H1 (cell line): ENCODE measurements at regions not wholly inside any gene's neighbourhood (a gene's known extent, or its start where the extent isn't known, plus 50 kb on each side); places are given as distances from the start of the nearest gene placed in this dataset.

Source experiments
- CTCF ChIA-PET: fragments of 300-600 bp; sonication (Branson Sonifier 250); formaldehyde crosslinking; loops from one replicate; lab custom pipeline; 2021; ENCODE audit not compliant: partially characterized antibody; lab: Charles Lee
- POLR2A ChIA-PET: fragments of 300-600 bp; sonication (Branson Sonifier 250); formaldehyde crosslinking; loops from one replicate; lab custom pipeline; 2021; ENCODE audit warnings: inconsistent platforms; ENCODE audit not compliant: partially characterized antibody; lab: Charles Lee
- DNase-seq, 2 experiments: peaks; one replicate each; pipeline versions ENCODE4 v3.0.0 to v3.0.0-alpha.2; 2010 to 2022; ENCODE audit warnings: low spot score in 2 of 2, low read depth in 1 of 2, mixed read lengths in 1 of 2
- FAIRE-seq: peaks from 2 replicates; lab custom pipeline; 2011; peaks lifted over from hg19 to GRCh38; lab: Jason Lieb, UNC
- H2AFZ ChIP-seq: 2 replicates; pipeline ENCODE4 v1.8.1; 2012; ENCODE audit warnings: low read length, inconsistent platforms
- H2AK5ac ChIP-seq: 2 replicates; pipeline ENCODE4 v1.6.1; 2013; ENCODE audit warnings: low read depth, low read length
- H2BK120ac ChIP-seq: replicated peaks from 2 replicates; pipeline ENCODE3; 2013; ENCODE audit warnings: low read depth, low read length, inconsistent platforms
- H2BK12ac ChIP-seq: 2 replicates; pipeline ENCODE4 v1.6.1; 2013; ENCODE audit warnings: low read depth, low read length
- H2BK15ac ChIP-seq: 2 replicates; pipeline ENCODE4 v1.6.1; 2013; ENCODE audit warnings: low read length
- H2BK20ac ChIP-seq: 2 replicates; pipeline ENCODE4 v1.6.1; 2013; ENCODE audit warnings: low read length
- H2BK5ac ChIP-seq: 2 replicates; pipeline ENCODE4 v1.6.1; 2013; ENCODE audit warnings: low read depth, low read length
- H3K14ac ChIP-seq: 2 replicates; pipeline ENCODE4 v1.6.1; 2013; ENCODE audit warnings: inconsistent platforms; ENCODE audit not compliant: insufficient read length
- H3K18ac ChIP-seq: 2 replicates; pipeline ENCODE4 v1.6.1; 2013; ENCODE audit warnings: low read length; ENCODE audit errors: extremely low read depth
- H3K23ac ChIP-seq: 2 replicates; pipeline ENCODE4 v1.6.1; 2013; ENCODE audit warnings: inconsistent platforms; ENCODE audit not compliant: insufficient read length
- H3K23me2 ChIP-seq: 2 replicates; pipeline ENCODE4 v1.6.1; 2013; ENCODE audit warnings: low read depth, low read length
- H3K27ac ChIP-seq: 2 replicates; pipeline ENCODE4 v1.6.1; 2011; ENCODE audit warnings: low read depth, low read length, inconsistent platforms
- H3K27me3 ChIP-seq, 4 experiments: replicated peaks in 1 of 4; 1 replicate in 1 of 4; 2 replicates in 3 of 4; pipeline versions ENCODE4 v1.6.1 to v1.8.1; 2011 to 2013; ENCODE audit warnings: low read length in 3 of 4, mild to moderate bottlenecking in 3 of 4, inconsistent platforms in 2 of 4, mixed read lengths in 2 of 4, moderate library complexity in 1 of 4; ENCODE audit not compliant: control insufficient read depth in 3 of 4, insufficient read depth in 3 of 4; ENCODE audit errors: extremely low read depth in 1 of 4
- H3K36me3 ChIP-seq, 4 experiments: 2 replicates each; pipeline versions ENCODE4 v1.6.1 to v1.8.1; 2011 to 2013; ENCODE audit warnings: mild to moderate bottlenecking in 4 of 4, low read length in 3 of 4, moderate library complexity in 2 of 4, control low read depth in 1 of 4, inconsistent platforms in 1 of 4; ENCODE audit not compliant: insufficient read depth in 4 of 4, control insufficient read depth in 2 of 4
- H3K4ac ChIP-seq: replicated peaks from 2 replicates; pipeline ENCODE3; 2013; ENCODE audit warnings: low read length, low read depth, mixed read lengths, inconsistent platforms; ENCODE audit not compliant: insufficient read length
- H3K4me1 ChIP-seq, 4 experiments: replicated peaks in 1 of 4; 1 replicate in 1 of 4; 2 replicates in 3 of 4; pipeline versions ENCODE4 v1.6.1 to v1.8.1; 2011 to 2013; ENCODE audit warnings: low read length in 3 of 4, inconsistent platforms in 2 of 4, mixed read lengths in 1 of 4; ENCODE audit not compliant: insufficient read depth in 4 of 4, control insufficient read depth in 3 of 4
- H3K4me2 ChIP-seq, 2 experiments: 2 replicates each; pipeline versions ENCODE4 v1.6.1 to v1.8.1; 2011 to 2013; ENCODE audit warnings: low read depth in 2 of 2, low read length in 2 of 2, control low read depth in 1 of 2, inconsistent platforms in 1 of 2, mild to moderate bottlenecking in 1 of 2; ENCODE audit not compliant: insufficient read depth in 1 of 2
- H3K4me3 ChIP-seq, 4 experiments: fragments of 200-600, 300-600 bp in 1 of 4; sonication (generic), shearing (Covaris generic), sonication (Bioruptor Twin) in 1 of 4; 2 replicates each; pipeline versions ENCODE4 v1.5.1 to v1.8.1; 2011 to 2016; ENCODE audit warnings: low read length in 4 of 4, low read depth in 3 of 4, control low read depth in 2 of 4, inconsistent platforms in 2 of 4, mild to moderate bottlenecking in 2 of 4, mixed read lengths in 1 of 4, moderate library complexity in 1 of 4; ENCODE audit not compliant: insufficient read depth in 2 of 4; ENCODE audit errors: extremely low read depth in 1 of 4
- H3K56ac ChIP-seq: replicated peaks from 2 replicates; pipeline ENCODE3; 2013; ENCODE audit warnings: low read depth, mild to moderate bottlenecking, mixed read lengths, low read length, inconsistent platforms; ENCODE audit not compliant: insufficient read length
- H3K79me1 ChIP-seq: 2 replicates; pipeline ENCODE4 v1.6.1; 2013; ENCODE audit warnings: low read depth, low read length, control low read depth
- H3K79me2 ChIP-seq, 2 experiments: 2 replicates each; pipeline versions ENCODE4 v1.6.1 to v1.8.1; 2012 to 2013; ENCODE audit warnings: low read length in 2 of 2, mild to moderate bottlenecking in 2 of 2, inconsistent platforms in 1 of 2; ENCODE audit not compliant: insufficient read depth in 2 of 2, control insufficient read depth in 1 of 2
- H3K9ac ChIP-seq, 4 experiments: replicated peaks in 1 of 4; 1 replicate in 1 of 4; 2 replicates in 3 of 4; pipeline versions ENCODE4 v1.6.1 to v1.8.1; 2011 to 2013; ENCODE audit warnings: low read depth in 3 of 4, low read length in 3 of 4, control low read depth in 2 of 4, mild to moderate bottlenecking in 2 of 4, moderate library complexity in 2 of 4, inconsistent platforms in 1 of 4; ENCODE audit errors: extremely low read depth in 1 of 4
- H3K9me3 ChIP-seq, 2 experiments: 2 replicates each; pipeline versions ENCODE4 v1.6.1 to v1.8.1; 2012 to 2013; ENCODE audit warnings: mild to moderate bottlenecking in 2 of 2, moderate library complexity in 2 of 2, control low read depth in 1 of 2, inconsistent platforms in 1 of 2, low read depth in 1 of 2, low read length in 1 of 2, mixed read lengths in 1 of 2; ENCODE audit not compliant: insufficient read depth in 2 of 2
- H4K20me1 ChIP-seq, 2 experiments: replicated peaks in 1 of 2; 2 replicates each; pipeline versions ENCODE3 to v1.8.1; 2011 to 2013; ENCODE audit warnings: inconsistent platforms in 2 of 2, low read length in 2 of 2, mild to moderate bottlenecking in 1 of 2; ENCODE audit not compliant: insufficient read depth in 2 of 2, control insufficient read depth in 1 of 2
- H4K5ac ChIP-seq: 2 replicates; pipeline ENCODE4 v1.6.1; 2013; ENCODE audit warnings: low read length, low read depth, mixed read lengths, inconsistent platforms; ENCODE audit not compliant: insufficient read length
- H4K8ac ChIP-seq: 2 replicates; pipeline ENCODE4 v1.8.0; 2013; ENCODE audit warnings: mild to moderate bottlenecking, moderate library complexity, low read length, inconsistent platforms; ENCODE audit not compliant: insufficient read depth; ENCODE audit errors: extremely low read depth
- H4K91ac ChIP-seq: replicated peaks from 2 replicates; pipeline ENCODE3; 2013; ENCODE audit warnings: low read length, mixed read lengths, inconsistent platforms; ENCODE audit not compliant: insufficient read length
- ATF2 ChIP-seq: IDR thresholded peaks from 2 replicates; pipeline ENCODE4 v1.6.1; 2012; ENCODE audit warnings: low read length, inconsistent platforms
- ATF3 ChIP-seq: IDR thresholded peaks from 2 replicates; pipeline ENCODE4 v1.6.1; 2011; ENCODE audit warnings: low read depth, mild to moderate bottlenecking, low read length; ENCODE audit not compliant: insufficient read depth
- CHD1 ChIP-seq: IDR thresholded peaks from 2 replicates; pipeline ENCODE4 v1.6.1; 2012; ENCODE audit warnings: low read depth, low read length, improper control_type of control experiment
- GTF2F1 ChIP-seq: IDR thresholded peaks from 2 replicates; pipeline ENCODE4 v1.6.1; 2012; ENCODE audit warnings: low read depth, low read length, improper control_type of control experiment, borderline replicate concordance
- HDAC2 ChIP-seq, 2 experiments: fragments of 300-600 bp in 1 of 2; sonication (generic) in 1 of 2; IDR thresholded peaks; 2 replicates each; pipeline ENCODE4 v1.6.1; 2011 to 2012; ENCODE audit warnings: low read depth in 2 of 2, low read length in 2 of 2, mild to moderate bottlenecking in 2 of 2, moderate library complexity in 2 of 2, borderline replicate concordance in 1 of 2, inconsistent platforms in 1 of 2
- KDM1A ChIP-seq: fragments of 200-600, 300-600 bp; sonication (generic); IDR thresholded peaks from 2 replicates; pipeline ENCODE4 v1.7.1; 2016; ENCODE audit warnings: mild to moderate bottlenecking, low read length, borderline replicate concordance
- KDM4A ChIP-seq: IDR thresholded peaks from one replicate; pipeline ENCODE4 v1.7.1; 2012; ENCODE audit warnings: low read depth, mild to moderate bottlenecking, moderate library complexity, low read length, inconsistent platforms; ENCODE audit not compliant: severe bottlenecking
- POLR2A ChIP-seq, 2 experiments: IDR thresholded peaks; 1 replicate in 1 of 2; 2 replicates in 1 of 2; pipeline ENCODE4 v1.6.1; 2011; ENCODE audit warnings: low read depth in 2 of 2, low read length in 2 of 2, mild to moderate bottlenecking in 2 of 2; ENCODE audit errors: control extremely low read depth in 1 of 2
- POLR2AphosphoS5 ChIP-seq: IDR thresholded peaks from 2 replicates; pipeline ENCODE4 v1.6.1; 2011; ENCODE audit warnings: low read depth, low read length
- RNF2 ChIP-seq: fragments of 200-900, 300-1000 bp; sonication (generic); IDR thresholded peaks from 2 replicates; pipeline ENCODE4 v1.7.1; 2016; ENCODE audit warnings: borderline replicate concordance, low read depth, mild to moderate bottlenecking, antibody characterized with exemption, low read length; ENCODE audit not compliant: poor library complexity, severe bottlenecking; ENCODE audit errors: missing control alignments
- SP4 ChIP-seq: IDR thresholded peaks from 2 replicates; pipeline ENCODE4 v1.6.1; 2012; ENCODE audit warnings: low read length, inconsistent platforms
- WGBS, 2 experiments: shearing (Covaris generic) in 1 of 2; methylation state at CpG; one replicate each; pipeline versions ENCODE4 v1.1.6 to v1.1.7; 2013 to 2015; ENCODE audit warnings: low lambda C conversion rate in 2 of 2, mixed read lengths in 2 of 2, inconsistent platforms in 1 of 2, low coverage in 1 of 2, missing lambda C conversion rate in 1 of 2; ENCODE audit not compliant: insufficient replicate concordance in 2 of 2, insufficient coverage in 1 of 2, insufficient read length in 1 of 2; ENCODE audit errors: extremely low coverage in 1 of 2, missing lambda C conversion rate in 1 of 2; 5-methylcytosine and 5-hydroxymethylcytosine counted together

GRCh38 chr21:20265707-20266440 is 732.3 kb upstream of the NCAM2 start:
- no peak for DNase-seq
- no peak overlapping the region for H4K8ac ChIP-seq
- H3K23ac ChIP-seq, result no peak overlapping the region
- H3K23me2 ChIP-seq, result no peaks in the 10 kb centered on the region
- no peak overlapping the region for H4K91ac ChIP-seq
- no peak overlapping the region for H3K56ac ChIP-seq
- H2BK5ac ChIP-seq, result no peak overlapping the region
- no peak overlapping the region for H4K5ac ChIP-seq
- H3K27ac ChIP-seq, result no peak overlapping the region
- H3K18ac ChIP-seq, result no peak overlapping the region
- no peak overlapping the region for H3K9ac ChIP-seq
- FAIRE-seq, result no peak
- POLR2A ChIA-PET, result no interaction called here
- H3K79me2 ChIP-seq, result no peaks in the 10 kb centered on the region
- H3K79me1 ChIP-seq, result no peaks in the 10 kb centered on the region
- no peak overlapping the region for H2BK20ac ChIP-seq
- no peak overlapping the region for H2BK15ac ChIP-seq
- H2AFZ ChIP-seq, result 0 out of 2 replicates have a peak overlapping the region, but pooled peaks have one; percentile 46
- H3K9me3 ChIP-seq, result no peaks in the 10 kb centered on the region
- 95% methylated on average over 5 of the region's 5 CpGs; no CpG with 5 or more reads in 1 of the 2 experiments for WGBS, 2 experiments
- CTCF ChIA-PET, result no interaction called here
- H3K36me3 ChIP-seq, result no peaks in the 10 kb centered on the region
- H3K4me3 ChIP-seq, result no peak overlapping the region
- no peaks in the 10 kb centered on the region for H3K4me1 ChIP-seq
- no peaks in the 10 kb centered on the region for H4K20me1 ChIP-seq
- H3K4me2 ChIP-seq, result no peak overlapping the region
- no peak overlapping the region for H3K14ac ChIP-seq
- no peak overlapping the region for H2BK12ac ChIP-seq
- H2BK120ac ChIP-seq, result no peak overlapping the region
- no peak overlapping the region for H3K4ac ChIP-seq
- no peaks in the 10 kb centered on the region for H3K27me3 ChIP-seq
- H2AK5ac ChIP-seq, result no peak overlapping the region
- TF ChIP-seq POLR2A (IDR thresholded peaks at IDR 0.05; ENCODE audit: control extremely low read depth in 1 of 2, low read depth in 2 of 2, low read length in 2 of 2), result no peak
- no peak for TF ChIP-seq SP4
- no peak for TF ChIP-seq ATF3
- no peak for TF ChIP-seq CHD1
- TF ChIP-seq RNF2, result no peak
- no peak for TF ChIP-seq KDM4A
- TF ChIP-seq POLR2AphosphoS5, result no peak
- TF ChIP-seq HDAC2 (IDR thresholded peaks at IDR 0.05; ENCODE audit: borderline replicate concordance in 1 of 2, low read depth in 2 of 2, low read length in 2 of 2), result no peak
- no peak for TF ChIP-seq ATF2
- TF ChIP-seq GTF2F1, result no peak
- TF ChIP-seq KDM1A, result no peak
